Astrocyte (in vitro differentiated cells and primary cell): ENCODE measurements at regions not wholly inside any gene's neighbourhood (a gene's known extent, or its start where the extent isn't known, plus 50 kb on each side); places are given as distances from the start of the nearest gene placed in this dataset.

Experiments
- DNase-seq: peaks from one replicate; pipeline ENCODE4 v3.0.0-alpha.2; 2010; ENCODE audit warnings: low read depth
- FAIRE-seq: peaks from 2 replicates; lab custom pipeline; 2011; peaks lifted over from hg19 to GRCh38; lab: Jason Lieb, UNC
- H2AFZ ChIP-seq: 2 replicates; pipeline ENCODE4 v1.6.0; 2012; ENCODE audit warnings: low read depth, low read length, inconsistent platforms
- H3K27ac ChIP-seq: 2 replicates; pipeline ENCODE4 v1.5.1; 2011; ENCODE audit warnings: low read depth, low read length, inconsistent platforms
- H3K27me3 ChIP-seq: 2 replicates; pipeline ENCODE4 v1.6.0; 2011; ENCODE audit warnings: low read length, inconsistent platforms; ENCODE audit not compliant: insufficient read depth
- H3K36me3 ChIP-seq: 2 replicates; pipeline ENCODE4 v1.5.1; 2011; ENCODE audit warnings: low read length, inconsistent platforms; ENCODE audit not compliant: insufficient read depth
- H3K4me1 ChIP-seq: 2 replicates; pipeline ENCODE4 v1.5.1; 2011; ENCODE audit warnings: low read length, inconsistent platforms; ENCODE audit not compliant: insufficient read depth
- H3K4me2 ChIP-seq: 2 replicates; pipeline ENCODE4 v1.6.0; 2012; ENCODE audit warnings: low read length, inconsistent platforms
- H3K4me3 ChIP-seq: 2 replicates; pipeline ENCODE4 v1.5.1; 2011; ENCODE audit warnings: low read depth, mild to moderate bottlenecking, low read length, inconsistent platforms; ENCODE audit not compliant: insufficient read depth
- H3K79me2 ChIP-seq: 2 replicates; pipeline ENCODE4 v1.6.0; 2012; ENCODE audit warnings: mild to moderate bottlenecking, low read length, inconsistent platforms; ENCODE audit not compliant: insufficient read depth
- H3K9ac ChIP-seq: 2 replicates; pipeline ENCODE4 v1.6.0; 2012; ENCODE audit warnings: mild to moderate bottlenecking, low read length, inconsistent platforms
- H3K9me3 ChIP-seq: 2 replicates; pipeline ENCODE4 v1.5.1; 2012; ENCODE audit warnings: low read depth, mild to moderate bottlenecking, low read length, inconsistent platforms; ENCODE audit not compliant: insufficient read depth
- H4K20me1 ChIP-seq: 2 replicates; pipeline ENCODE4 v1.6.0; 2012; ENCODE audit warnings: low read length, inconsistent platforms; ENCODE audit not compliant: insufficient read depth
- H3K27ac Mint-ChIP-seq: one replicate; pipeline ENCODE4 v1.8.0; 2021; ENCODE audit warnings: mild to moderate bottlenecking, mixed read lengths; ENCODE audit not compliant: unreplicated experiment
- H3K27me3 Mint-ChIP-seq: one replicate; pipeline ENCODE4 v1.8.0; 2021; ENCODE audit warnings: low read depth, mixed read lengths; ENCODE audit not compliant: unreplicated experiment
- H3K36me3 Mint-ChIP-seq: one replicate; pipeline ENCODE4 v1.8.0; 2021; ENCODE audit warnings: low read depth, mixed read lengths; ENCODE audit not compliant: unreplicated experiment
- H3K4me1 Mint-ChIP-seq: one replicate; pipeline ENCODE4 v1.8.0; 2021; ENCODE audit warnings: low read depth, mixed read lengths; ENCODE audit not compliant: unreplicated experiment
- H3K4me3 Mint-ChIP-seq: one replicate; pipeline ENCODE4 v1.8.0; 2021; ENCODE audit warnings: mild to moderate bottlenecking, moderate library complexity, mixed read lengths; ENCODE audit not compliant: unreplicated experiment
- H3K9me3 Mint-ChIP-seq: one replicate; pipeline ENCODE4 v1.8.0; 2021; ENCODE audit warnings: mild to moderate bottlenecking, mixed read lengths; ENCODE audit not compliant: unreplicated experiment
- CTCF ChIP-seq: IDR thresholded peaks from 2 replicates; pipeline ENCODE4 v1.5.1; 2011; ENCODE audit warnings: low read depth, mild to moderate bottlenecking, inconsistent platforms, low read length, moderate library complexity; ENCODE audit not compliant: insufficient read depth
- EZH2 ChIP-seq: IDR thresholded peaks from 2 replicates; pipeline ENCODE4 v1.6.1; 2012; ENCODE audit warnings: mild to moderate bottlenecking, low read length, inconsistent platforms; ENCODE audit not compliant: insufficient read depth

DNA sequence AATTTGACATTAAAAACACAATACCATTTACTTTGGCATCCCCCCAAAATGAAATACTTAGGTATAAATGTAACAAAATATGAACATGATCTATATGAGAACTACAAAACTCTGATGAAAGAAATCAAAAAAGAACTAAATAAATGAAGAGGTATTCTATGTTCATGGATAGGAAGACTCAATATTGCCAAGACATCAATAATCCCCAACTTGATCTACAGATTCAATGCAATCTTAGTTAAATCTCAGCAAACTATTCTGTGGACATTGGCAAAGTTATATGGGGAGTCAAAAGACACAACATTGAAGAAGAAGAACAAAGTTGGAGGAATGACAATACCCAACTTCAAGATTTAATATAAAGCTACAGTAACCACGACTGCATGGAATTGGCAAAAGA, 145.2 kb upstream of the HEY2 start:
- Histone ChIP-seq H3K27ac (no peak overlapping the region), H3K4me2 (no peak overlapping the region), H3K9me3 (no peaks in the 10 kb centered on the region), H4K20me1 (no peaks in the 10 kb centered on the region), H3K36me3 (no peaks in the 10 kb centered on the region), H3K79me2 (no peaks in the 10 kb centered on the region), H3K4me1 (no peaks in the 10 kb centered on the region), H3K27me3 (no peaks in the 10 kb centered on the region), H2AFZ (no peak overlapping the region), H3K4me3 (no peak overlapping the region), H3K9ac (no peak overlapping the region)
- DNase-seq (no peak), FAIRE-seq (no peak)
- no peak for TF ChIP-seq EZH2
- TF ChIP-seq CTCF, result no peak
- peaks cover 8% of the 10 kb centered on the region for H3K9me3 Mint-ChIP-seq
- no peak overlapping the region for H3K27ac Mint-ChIP-seq
- H3K36me3 Mint-ChIP-seq, result no peaks in the 10 kb centered on the region
- H3K4me3 Mint-ChIP-seq, result no peak overlapping the region
- no peaks in the 10 kb centered on the region for H3K4me1 Mint-ChIP-seq
- no peaks in the 10 kb centered on the region for H3K27me3 Mint-ChIP-seq

DNA sequence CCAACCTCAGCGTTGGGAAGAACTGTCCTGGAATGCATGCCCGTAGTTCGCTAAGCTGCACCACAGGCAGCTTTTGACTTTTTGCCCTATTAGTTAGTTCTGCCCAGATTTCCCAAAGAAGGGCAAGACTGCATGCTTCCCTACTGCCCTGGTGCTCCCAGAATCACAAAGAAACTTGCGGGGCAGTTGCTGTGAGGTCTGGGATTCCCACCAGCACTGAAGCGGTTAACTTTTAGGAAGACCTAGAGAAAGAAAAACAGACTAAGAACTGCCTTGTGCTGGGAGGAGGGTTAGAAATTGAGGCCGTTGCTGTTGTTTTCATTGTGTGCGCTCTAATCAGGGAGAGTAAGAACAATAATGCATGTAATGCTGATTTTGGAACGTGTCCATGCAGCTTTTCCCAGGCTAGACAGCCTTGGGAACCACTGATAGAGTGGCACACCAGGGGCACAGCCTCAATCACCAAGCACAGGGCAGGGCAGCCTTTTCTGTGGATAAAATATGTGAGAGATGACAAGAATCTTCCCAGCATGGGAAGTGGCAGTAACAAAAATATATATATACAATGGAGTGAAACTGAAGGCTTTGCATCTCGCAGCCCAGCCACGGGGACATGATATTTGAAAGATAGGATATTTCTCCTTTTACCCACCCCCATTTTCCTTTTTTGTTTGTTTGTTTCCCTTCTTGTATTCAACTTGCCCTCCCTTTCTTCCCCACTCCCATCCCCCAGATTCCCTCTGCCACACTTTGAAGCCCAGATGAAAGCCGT, 137.7 kb upstream of the HEY2 start:
- Histone ChIP-seq H4K20me1 (no peaks in the 10 kb centered on the region), H3K79me2 (no peaks in the 10 kb centered on the region), H3K4me3 (peak overlapping the region; percentile 34), H3K4me1 (peaks cover 13% of the 10 kb centered on the region), H3K36me3 (no peaks in the 10 kb centered on the region), H3K9ac (peak overlapping the region; percentile 62), H3K27me3 (no peaks in the 10 kb centered on the region), H3K4me2 (peak overlapping the region; percentile 80), H3K9me3 (no peaks in the 10 kb centered on the region), H3K27ac (peak overlapping the region; percentile 44), H2AFZ (peak overlapping the region; percentile 16)
- H3K4me1 Mint-ChIP-seq, result peaks cover 10% of the 10 kb centered on the region
- peak overlapping the region; percentile 51 for H3K4me3 Mint-ChIP-seq
- TF ChIP-seq EZH2 (no peak), CTCF (no peak)
- no peaks in the 10 kb centered on the region for H3K27me3 Mint-ChIP-seq
- H3K36me3 Mint-ChIP-seq, result no peaks in the 10 kb centered on the region
- H3K9me3 Mint-ChIP-seq, result peaks cover 11% of the 10 kb centered on the region
- no peak overlapping the region for H3K27ac Mint-ChIP-seq
- peak; percentile 34 for DNase-seq
- no peak for FAIRE-seq

- H2AFZ ChIP-seq, result peak overlapping the region; percentile 16
- H3K4me1 ChIP-seq, result peaks cover 13% of the 10 kb centered on the region
- no peak for DNase-seq
- Mint-ChIP-seq H3K9me3 (peaks cover 11% of the 10 kb centered on the region), H3K4me1 (peaks cover 10% of the 10 kb centered on the region), H3K4me3 (peak overlapping the region; percentile 51), H3K36me3 (no peaks in the 10 kb centered on the region), H3K27ac (no peak overlapping the region), H3K27me3 (no peaks in the 10 kb centered on the region)
- H3K4me3 ChIP-seq, result peak overlapping the region; percentile 34
- H3K9ac ChIP-seq, result peak overlapping the region; percentile 62
- no peak for TF ChIP-seq EZH2
- no peak for TF ChIP-seq CTCF
- no peaks in the 10 kb centered on the region for H3K79me2 ChIP-seq
- H3K36me3 ChIP-seq, result no peaks in the 10 kb centered on the region
- peak overlapping the region; percentile 44 for H3K27ac ChIP-seq
- FAIRE-seq, result no peak
- H3K4me2 ChIP-seq, result peak overlapping the region; percentile 80
- no peaks in the 10 kb centered on the region for H3K27me3 ChIP-seq
- no peaks in the 10 kb centered on the region for H4K20me1 ChIP-seq
- H3K9me3 ChIP-seq, result no peaks in the 10 kb centered on the region
These were observed 137.0 kb upstream of the HEY2 start for GRCh38 chr6:125612345-125612846.
